ENCODE measurements at regions not wholly inside any gene's neighbourhood (a gene's known extent, or its start where the extent isn't known, plus 50 kb on each side); places are given as distances from the start of the nearest gene placed in this dataset.

DNA sequence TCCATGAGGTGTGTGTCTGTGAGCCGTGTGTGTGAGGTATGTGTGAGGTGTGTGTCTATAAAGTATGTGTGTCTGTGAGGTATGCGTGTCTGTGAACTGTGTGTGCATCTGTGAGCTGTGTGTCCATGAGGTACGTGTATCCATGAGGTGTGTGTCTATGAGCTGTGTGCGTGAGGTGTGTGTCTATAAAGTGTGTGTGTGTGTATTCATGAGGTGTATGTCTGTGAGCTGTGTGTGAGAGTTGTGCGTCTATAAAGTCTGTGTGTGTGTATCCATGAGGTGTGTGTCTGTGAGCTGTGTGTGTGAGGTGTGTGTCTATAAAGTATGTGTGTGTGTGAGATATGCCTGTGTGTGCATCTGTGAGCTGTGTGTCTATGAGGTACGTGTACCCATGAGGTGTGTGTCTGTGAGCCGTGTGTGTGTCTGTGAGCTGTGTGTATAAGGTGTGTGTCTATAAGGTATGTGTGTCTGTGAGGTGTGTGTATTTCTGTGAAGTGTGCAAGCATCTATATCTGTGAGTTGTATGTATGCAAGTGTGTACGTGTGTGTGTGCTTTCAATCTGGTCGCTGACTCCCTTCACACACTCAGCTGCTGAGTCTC, 91.9 kb upstream of the FOXP4 start:
- ChIA-PET CTCF (interaction anchor here (0.8 to 3.3 kb wide), 6 partner anchors 10 to 1911 kb away, joined by 3 to 16 read pairs (median 6); no protein-coding TSS in a partner anchor), POLR2A (no interaction called here)
- Histone ChIP-seq H3K4me1 (ENCODE audit: control insufficient read depth, insufficient read depth, low read length) (peaks cover 33% of the 10 kb centered on the region), H3K36me3 (ENCODE audit: control insufficient read depth in 2 of 2, insufficient read depth in 1 of 2, low read length in 2 of 2) (no peaks in the 10 kb centered on the region), H3K27ac (ENCODE audit: extremely low read depth, low read depth, low read length) (no peak overlapping the region), H3K9me3 (ENCODE audit: control insufficient read depth, insufficient read depth, low read depth, low read length) (no peaks in the 10 kb centered on the region), H3K4me3 (ENCODE audit: low read depth, low read length) (no peak overlapping the region)
- TF ChIP-seq ZNF521 (tag by site-specific recombination; IDR thresholded peaks at IDR 0.05) (no peak), ZNF473 (tag by site-specific recombination; IDR thresholded peaks at IDR 0.05) (0 out of 2 replicates have a peak, but pooled peaks have one; percentile 28), ZNF292 (tag by site-specific recombination; IDR thresholded peaks at IDR 0.05; ENCODE audit: borderline replicate concordance, low read depth) (no peak), ZNF433 (tag by site-specific recombination; IDR thresholded peaks at IDR 0.05; ENCODE audit: low read depth) (no peak), IKZF3 (tag by site-specific recombination; IDR thresholded peaks at IDR 0.05) (no peak), ZBTB48 (tag by site-specific recombination; IDR thresholded peaks at IDR 0.05) (0 out of 2 replicates have a peak, but pooled peaks have one; percentile 19), ZBTB7A (tag by site-specific recombination; IDR thresholded peaks at IDR 0.05; ENCODE audit: low read depth) (no peak), ZNF707 (tag by site-specific recombination; IDR thresholded peaks at IDR 0.05) (no peak), ZNF830 (tag by site-specific recombination; IDR thresholded peaks at IDR 0.05; ENCODE audit: low read depth) (no peak), ZNF677 (tag by site-specific recombination; IDR thresholded peaks at IDR 0.05) (no peak), ZNF169 (tag by site-specific recombination; IDR thresholded peaks at IDR 0.05) (0 out of 2 replicates have a peak, but pooled peaks have one; percentile 34), ZNF514 (tag by site-specific recombination; IDR thresholded peaks at IDR 0.05) (0 out of 2 replicates have a peak, but pooled peaks have one; percentile 30), ZFHX2 (tag by site-specific recombination; conservative IDR thresholded peaks at IDR 0.05) (no peak), OVOL3 (tag by site-specific recombination; IDR thresholded peaks at IDR 0.05) (no peak), ZNF621 (tag by site-specific recombination; IDR thresholded peaks at IDR 0.05) (no peak), ZNF311 (tag by site-specific recombination; IDR thresholded peaks at IDR 0.05; ENCODE audit: borderline replicate concordance) (0 out of 2 replicates have a peak, but pooled peaks have one; percentile 13)
- TF ChIP-seq, protein P1, sequence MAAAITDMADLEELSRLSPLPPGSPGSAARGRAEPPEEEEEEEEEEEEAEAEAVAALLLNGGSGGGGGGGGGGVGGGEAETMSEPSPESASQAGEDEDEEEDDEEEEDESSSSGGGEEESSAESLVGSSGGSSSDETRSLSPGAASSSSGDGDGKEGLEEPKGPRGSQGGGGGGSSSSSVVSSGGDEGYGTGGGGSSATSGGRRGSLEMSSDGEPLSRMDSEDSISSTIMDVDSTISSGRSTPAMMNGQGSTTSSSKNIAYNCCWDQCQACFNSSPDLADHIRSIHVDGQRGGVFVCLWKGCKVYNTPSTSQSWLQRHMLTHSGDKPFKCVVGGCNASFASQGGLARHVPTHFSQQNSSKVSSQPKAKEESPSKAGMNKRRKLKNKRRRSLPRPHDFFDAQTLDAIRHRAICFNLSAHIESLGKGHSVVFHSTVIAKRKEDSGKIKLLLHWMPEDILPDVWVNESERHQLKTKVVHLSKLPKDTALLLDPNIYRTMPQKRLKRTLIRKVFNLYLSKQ (tag by site-specific recombination; IDR thresholded peaks at IDR 0.05; ENCODE audit: borderline replicate concordance): no peak

DNA sequence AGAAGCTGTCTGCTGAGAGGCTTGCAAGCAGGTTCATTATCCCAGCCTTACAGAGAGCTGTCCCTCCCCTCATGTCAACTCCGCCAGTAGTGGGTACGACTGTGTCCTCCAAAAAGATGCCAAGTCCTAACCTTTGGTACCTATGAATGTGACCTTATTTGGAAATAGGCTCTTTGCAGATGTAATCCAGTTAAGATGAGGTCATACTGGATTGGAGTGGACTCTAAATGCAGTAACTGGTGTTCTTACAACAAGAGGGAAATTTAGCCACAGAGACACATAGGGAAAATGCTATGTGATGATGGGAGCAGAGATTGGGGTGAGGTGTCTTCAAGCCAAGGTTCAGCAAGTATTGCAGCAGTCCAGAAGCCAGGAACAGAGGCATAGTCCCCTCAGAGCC, 90.8 kb upstream of the FOXP4 start:
- no peaks in the 10 kb centered on the region for H3K9me3 ChIP-seq (ENCODE audit: control insufficient read depth, insufficient read depth, low read depth, low read length)
- CTCF ChIA-PET: interaction anchor here (0.5 to 3.3 kb wide), 10 partner anchors 10 to 924 kb away, joined by 3 to 20 read pairs (median 4); no protein-coding TSS in a partner anchor
- peak overlapping the region; percentile 25; the same call in 1 of the 2 replicates for H3K27ac ChIP-seq (ENCODE audit: extremely low read depth, low read depth, low read length)
- TF ChIP-seq, protein P2, sequence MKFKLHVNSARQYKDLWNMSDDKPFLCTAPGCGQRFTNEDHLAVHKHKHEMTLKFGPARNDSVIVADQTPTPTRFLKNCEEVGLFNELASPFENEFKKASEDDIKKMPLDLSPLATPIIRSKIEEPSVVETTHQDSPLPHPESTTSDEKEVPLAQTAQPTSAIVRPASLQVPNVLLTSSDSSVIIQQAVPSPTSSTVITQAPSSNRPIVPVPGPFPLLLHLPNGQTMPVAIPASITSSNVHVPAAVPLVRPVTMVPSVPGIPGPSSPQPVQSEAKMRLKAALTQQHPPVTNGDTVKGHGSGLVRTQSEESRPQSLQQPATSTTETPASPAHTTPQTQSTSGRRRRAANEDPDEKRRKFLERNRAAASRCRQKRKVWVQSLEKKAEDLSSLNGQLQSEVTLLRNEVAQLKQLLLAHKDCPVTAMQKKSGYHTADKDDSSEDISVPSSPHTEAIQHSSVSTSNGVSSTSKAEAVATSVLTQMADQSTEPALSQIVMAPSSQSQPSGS (tag by site-specific recombination; IDR thresholded peaks at IDR 0.05; ENCODE audit: low read depth): peak; percentile 81; the same call in 1 of the 2 replicates
- TF ChIP-seq, protein P3, sequence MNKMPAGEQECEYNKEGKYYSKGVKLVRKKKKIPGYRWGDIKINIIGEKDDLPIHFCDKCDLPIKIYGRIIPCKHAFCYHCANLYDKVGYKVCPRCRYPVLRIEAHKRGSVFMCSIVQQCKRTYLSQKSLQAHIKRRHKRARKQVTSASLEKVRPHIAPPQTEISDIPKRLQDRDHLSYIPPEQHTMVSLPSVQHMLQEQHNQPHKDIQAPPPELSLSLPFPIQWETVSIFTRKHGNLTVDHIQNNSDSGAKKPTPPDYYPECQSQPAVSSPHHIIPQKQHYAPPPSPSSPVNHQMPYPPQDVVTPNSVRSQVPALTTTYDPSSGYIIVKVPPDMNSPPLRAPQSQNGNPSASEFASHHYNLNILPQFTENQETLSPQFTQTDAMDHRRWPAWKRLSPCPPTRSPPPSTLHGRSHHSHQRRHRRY (tag by site-specific recombination; IDR thresholded peaks at IDR 0.05): no peak
- H3K4me3 ChIP-seq (ENCODE audit: low read depth, low read length): no peak overlapping the region
- POLR2A ChIA-PET: no interaction called here
- no peaks in the 10 kb centered on the region for H3K36me3 ChIP-seq (ENCODE audit: control insufficient read depth in 2 of 2, insufficient read depth in 1 of 2, low read length in 2 of 2)
- H3K4me1 ChIP-seq (ENCODE audit: control insufficient read depth, insufficient read depth, low read length): peaks cover 26% of the 10 kb centered on the region
